GM18505 (cell line): ENCODE measurements at regions not wholly inside any gene's neighbourhood (a gene's known extent, or its start where the extent isn't known, plus 50 kb on each side); places are given as distances from the start of the nearest gene placed in this dataset.
"Not testable (repeated sequence)": the region's sequence is repeated elsewhere in the genome, so short reads cannot be mapped to it uniquely, and the experiment has no call there.

Experiments
- ATAC-seq: cut with Tn5 transposase; IDR thresholded peaks from one replicate; pipeline ENCODE4 v1.9.1; 2021; ENCODE audit not compliant: unreplicated experiment
- POLR2A ChIP-seq: IDR thresholded peaks from 4 replicates; pipeline ENCODE4 v1.6.1; 2011; ENCODE audit warnings: borderline replicate concordance; ENCODE audit not compliant: insufficient read depth, insufficient read length; ENCODE audit errors: extremely low read depth

DNA sequence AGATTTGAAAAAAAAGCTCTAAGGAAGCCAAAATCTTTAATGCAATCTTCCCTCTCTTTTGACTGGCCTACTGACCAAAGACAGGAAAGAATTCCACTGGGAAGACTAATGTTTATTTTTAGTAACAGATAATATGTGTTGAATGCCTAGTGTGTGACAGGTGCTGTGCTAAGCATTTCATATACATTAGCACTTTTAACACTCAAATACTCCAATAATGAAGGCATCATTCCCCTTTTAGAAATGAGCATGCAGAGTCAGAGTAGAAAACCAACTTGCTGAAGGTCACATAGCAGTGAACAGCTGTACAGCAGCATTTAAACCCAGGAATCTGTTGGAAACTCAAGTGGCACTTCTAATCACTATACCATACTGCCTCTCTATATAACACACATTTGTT is 170.6 kb downstream of the MINAR1 start:
- no peak for TF ChIP-seq POLR2A
- no peak for ATAC-seq

GRCh38 chr15:79606831-79607355 is 174.8 kb downstream of the MINAR1 start:
- no peak for ATAC-seq
- TF ChIP-seq POLR2A = no peak

DNA sequence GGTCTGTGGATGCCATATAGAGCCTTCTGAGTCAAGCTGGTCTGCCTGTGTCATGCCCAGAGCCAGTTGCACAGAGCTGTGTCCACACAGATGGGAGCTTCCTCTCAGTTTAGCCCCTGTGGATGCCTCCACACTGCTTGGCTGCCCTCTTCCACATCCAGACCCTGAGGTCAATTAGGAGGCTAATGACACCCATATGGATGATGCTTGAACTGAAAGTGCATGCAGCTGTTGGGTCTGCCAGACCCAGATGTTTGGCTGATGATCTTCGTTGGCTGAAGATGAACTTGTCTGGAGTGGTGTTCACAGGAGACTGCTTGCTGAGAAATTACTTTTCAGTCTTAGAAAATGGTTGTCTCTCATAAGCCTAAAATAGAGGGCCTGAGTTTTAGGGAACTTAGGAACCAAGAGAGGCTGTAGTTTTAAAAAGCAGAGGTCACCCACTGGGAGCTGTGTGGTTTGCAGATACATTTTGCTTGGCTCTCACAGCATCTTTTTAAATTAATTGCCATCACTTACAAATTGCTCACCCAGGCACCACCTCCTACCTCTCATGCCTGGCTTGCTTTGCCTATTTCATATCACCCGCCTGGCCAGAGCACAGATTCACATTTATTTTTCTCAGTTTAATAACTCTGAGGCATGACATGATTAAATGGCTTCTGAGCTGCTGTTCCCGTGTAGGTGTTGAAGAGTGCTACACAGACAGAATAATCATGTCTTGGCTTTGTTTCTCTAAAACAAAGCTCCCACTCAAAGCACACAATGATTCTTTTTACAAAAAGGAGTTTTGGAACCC is 176.1 kb downstream of the MINAR1 start:
- no peak for ATAC-seq
- TF ChIP-seq POLR2A = no peak

- no peak for ATAC-seq
- TF ChIP-seq POLR2A = no peak
Observed at GRCh38 chr15:79609506-79609905, 177.4 kb downstream of the MINAR1 start.

GRCh38 chr15:79610021-79610420 is 177.9 kb downstream of the MINAR1 start:
- ATAC-seq = no peak
- TF ChIP-seq POLR2A = no peak

GRCh38 chr15:79615754-79616153 is 183.6 kb downstream of the MINAR1 start:
- TF ChIP-seq POLR2A = no peak
- ATAC-seq = no peak

DNA sequence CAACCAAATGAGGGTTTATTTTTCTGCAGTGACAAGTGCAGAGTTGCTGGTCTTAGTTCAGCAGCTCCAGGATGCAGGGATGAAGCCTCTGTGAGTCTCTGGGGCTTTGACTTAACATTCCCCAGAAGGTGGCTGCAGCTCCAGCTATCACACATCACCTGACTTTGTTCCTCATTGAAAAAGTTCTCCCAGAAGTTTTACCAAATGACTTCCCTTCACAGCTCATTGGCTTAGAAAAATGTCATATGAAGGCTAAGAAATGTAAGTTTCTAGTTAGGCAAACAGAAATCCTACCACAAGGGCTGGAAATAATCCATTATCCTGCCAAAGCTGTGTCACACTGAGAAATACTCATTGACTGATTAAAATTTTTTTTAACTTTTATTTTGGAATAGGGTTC is 184.9 kb downstream of the MINAR1 start:
- ATAC-seq = no peak
- TF ChIP-seq POLR2A = no peak

DNA sequence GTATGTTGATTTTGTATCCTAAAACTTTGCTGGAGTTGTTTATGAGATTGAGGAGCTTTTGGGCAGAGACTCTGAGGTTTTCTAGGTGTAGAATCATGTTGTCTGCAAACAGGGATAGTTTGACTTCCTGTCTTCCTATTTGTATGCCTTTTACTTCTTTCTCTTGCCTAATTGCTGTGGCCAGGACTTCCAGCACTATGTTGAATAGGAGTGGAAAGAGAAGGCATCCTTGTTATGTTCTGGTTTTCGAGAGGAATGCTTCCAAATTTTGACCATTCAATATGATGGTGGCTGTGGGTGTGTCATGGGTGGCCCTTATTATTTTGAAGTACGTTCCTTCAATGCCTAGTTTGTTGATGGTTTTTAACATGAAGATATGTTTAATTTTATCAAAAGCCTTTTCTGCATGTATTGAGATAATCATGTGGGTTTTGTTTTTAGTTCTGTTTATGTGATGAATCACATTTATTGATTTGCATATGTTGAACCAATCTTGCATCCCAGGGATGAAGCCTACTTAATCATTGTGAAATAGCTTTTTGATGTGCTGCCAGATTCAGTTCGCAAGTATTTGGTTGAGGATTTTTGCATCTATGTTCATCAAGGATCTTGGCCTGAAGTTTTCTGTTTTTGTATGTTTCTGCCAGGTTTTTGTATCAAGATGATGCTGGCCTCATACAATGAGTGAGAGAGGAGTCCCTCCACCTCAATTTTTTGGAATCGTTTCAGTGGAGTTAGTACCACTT is 188.1 kb downstream of the MINAR1 start:
- TF ChIP-seq POLR2A = no peak

DNA sequence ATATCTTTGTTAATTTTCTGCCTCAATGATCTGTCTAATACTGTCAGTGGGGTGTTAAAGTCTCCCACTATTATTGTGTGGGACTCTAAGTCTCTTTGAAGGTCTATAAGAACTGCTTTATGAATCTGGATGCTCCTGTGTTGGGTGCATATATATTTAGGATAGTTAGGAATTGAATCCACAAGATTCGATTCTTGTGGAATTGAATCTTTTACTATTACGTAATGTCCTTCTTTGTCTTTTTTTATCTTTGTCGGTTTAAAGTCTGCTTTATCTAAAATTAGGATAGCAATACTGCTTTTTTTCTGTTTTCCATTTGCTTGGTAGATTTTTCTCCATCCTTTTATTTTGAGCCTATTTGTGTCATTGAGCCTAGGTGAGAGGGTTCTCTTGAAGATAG is 189.7 kb downstream of the MINAR1 start:
- ATAC-seq = not testable (repeated sequence)

More for the DNA sequence above, 188.1 kb downstream of the MINAR1 start:
- no peak for ATAC-seq

DNA sequence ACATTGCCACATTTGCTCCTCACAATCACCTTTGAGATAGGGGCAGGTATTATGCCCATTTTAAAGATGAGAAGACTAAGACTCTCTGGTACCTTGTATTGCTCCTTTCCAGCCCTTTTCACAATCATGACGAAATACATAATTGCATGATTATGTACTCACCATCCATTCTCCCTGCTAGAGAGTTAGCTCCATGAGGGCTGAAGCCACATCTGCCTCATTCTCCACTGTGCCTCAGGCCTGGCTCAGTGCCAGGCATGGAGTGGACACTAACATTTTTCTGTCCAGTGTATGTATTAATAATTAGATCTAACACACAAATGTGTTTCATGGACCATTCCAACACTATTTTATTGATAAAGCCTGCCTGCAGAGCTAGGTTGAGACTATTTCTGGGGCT is 191.4 kb downstream of the MINAR1 start:
- no peak for TF ChIP-seq POLR2A
- ATAC-seq = no peak

GRCh38 chr15:79629687-79630086 is 197.6 kb downstream of the MINAR1 start:
- no peak for TF ChIP-seq POLR2A
- no peak for ATAC-seq

GRCh38 chr15:79632457-79632856 is 200.3 kb downstream of the MINAR1 start:
- TF ChIP-seq POLR2A = no peak
- ATAC-seq = no peak

- TF ChIP-seq POLR2A = no peak
- ATAC-seq = no peak
Observed at GRCh38 chr15:79635149-79635771, 203.1 kb downstream of the MINAR1 start.
